Right lobe of liver (tissue), 4 donors: ENCODE measurements at regions not wholly inside any gene's neighbourhood (a gene's known extent, or its start where the extent isn't known, plus 50 kb on each side); places are given as distances from the start of the nearest gene placed in this dataset.

ENCODE experiments used
- CTCF ChIP-seq, 4 donors: fragments of 200-600 bp in 3 of 4; fragments of 450-650 bp in 1 of 4; IDR thresholded peaks; one replicate each; pipeline versions ENCODE4 v1.5.1 to v1.8.0; 2016 to 2022; ENCODE audit warnings: antibody characterized with exemption in 4 of 4, mild to moderate bottlenecking in 2 of 4
- POLR2A ChIP-seq: fragments of 450-650 bp; IDR thresholded peaks from one replicate; pipeline ENCODE4 v1.6.1; 2017; ENCODE audit warnings: antibody characterized with exemption, mild to moderate bottlenecking
- donor health status: DM: no; HTN: no; CAD: no.
- donor health status: DM: no; HTN: no; CAD: no.
- donor health status: DM: no; HTN: yes; CAD: no.

GRCh38 chr16:51985126-51985525 lies 561.8 kb downstream of the TOX3 start:
- no peak for TF ChIP-seq CTCF (IDR thresholded peaks at IDR 0.05)
- TF ChIP-seq POLR2A = no peak
